SK-N-SH (cell line): ENCODE measurements at regions not wholly inside any gene's neighbourhood (a gene's known extent, or its start where the extent isn't known, plus 50 kb on each side); places are given as distances from the start of the nearest gene placed in this dataset.

Experiments
- CTCF ChIP-seq: fragments of 200-600 bp; sonication (generic); IDR thresholded peaks from 2 replicates; pipeline ENCODE4 v1.6.1; 2017; ENCODE audit warnings: antibody characterized with exemption, mild to moderate bottlenecking, moderate library complexity
- FOXM1 ChIP-seq: IDR thresholded peaks from 2 replicates; pipeline ENCODE4 v1.4.0; 2012; ENCODE audit warnings: low read depth, mild to moderate bottlenecking
- MAX ChIP-seq: IDR thresholded peaks from 2 replicates; pipeline ENCODE4 v1.4.0; 2012; ENCODE audit warnings: low read depth
- POLR2AphosphoS5 ChIP-seq: IDR thresholded peaks from 2 replicates; pipeline ENCODE4 v1.6.1; 2012; ENCODE audit warnings: low read depth, low read length
- RAD21 ChIP-seq: IDR thresholded peaks from 2 replicates; pipeline ENCODE4 v1.6.1; 2012; ENCODE audit warnings: mild to moderate bottlenecking, low read length
- TAF1 ChIP-seq: IDR thresholded peaks from 2 replicates; pipeline ENCODE4 v1.6.1; 2012; ENCODE audit warnings: low read depth, mild to moderate bottlenecking, low read length, moderate library complexity, borderline replicate concordance
- USF1 ChIP-seq: IDR thresholded peaks from 2 replicates; pipeline ENCODE4 v1.4.0; 2012; ENCODE audit warnings: low read depth, borderline replicate concordance
- USF2 ChIP-seq: fragments of 150-350 bp; IDR thresholded peaks from 2 replicates; pipeline ENCODE4 v1.6.1; 2017; ENCODE audit warnings: antibody characterized with exemption, low read length, low read depth, borderline replicate concordance
- ZBTB33 ChIP-seq: IDR thresholded peaks from 2 replicates; pipeline ENCODE4 v1.4.0; 2012; ENCODE audit warnings: low read depth, borderline replicate concordance

GRCh38 chr4:164239976-164240375, 514.0 kb upstream of the SMIM31 start:
- no peak for TF ChIP-seq POLR2AphosphoS5
- no peak for TF ChIP-seq RAD21
- TF ChIP-seq CTCF, result no peak
- TF ChIP-seq USF1, result no peak
- TF ChIP-seq MAX, result no peak
- TF ChIP-seq FOXM1, result no peak
- no peak for TF ChIP-seq USF2
- TF ChIP-seq ZBTB33, result no peak
- TF ChIP-seq TAF1, result no peak
